Suprapubic skin (tissue), 4 donors: ENCODE measurements at regions not wholly inside any gene's neighbourhood (a gene's known extent, or its start where the extent isn't known, plus 50 kb on each side); places are given as distances from the start of the nearest gene placed in this dataset.

Experiments
- CTCF ChIP-seq, 2 donors: fragments of 200-600 bp in 1 of 2; fragments of 450-650 bp in 1 of 2; sonication (generic) in 1 of 2; IDR thresholded peaks; one replicate each; pipeline ENCODE4 v1.5.1; 2016 to 2019; ENCODE audit warnings: antibody characterized with exemption in 2 of 2, mild to moderate bottlenecking in 1 of 2, moderate library complexity in 1 of 2
- EP300 ChIP-seq: sonication (generic); formaldehyde crosslinking; IDR thresholded peaks from one replicate; pipeline ENCODE4 v1.6.1; 2017; ENCODE audit warnings: antibody characterized with exemption
- POLR2A ChIP-seq, 2 donors: fragments of 450-650 bp; IDR thresholded peaks; one replicate each; pipeline ENCODE4 v1.6.1; 2017; ENCODE audit warnings: antibody characterized with exemption in 2 of 2, mild to moderate bottlenecking in 2 of 2, moderate library complexity in 2 of 2
- POLR2AphosphoS5 ChIP-seq, 3 donors: sonication (generic); formaldehyde crosslinking; IDR thresholded peaks; one replicate each; pipeline ENCODE4 v1.6.1; 2017; ENCODE audit warnings: antibody characterized with exemption in 3 of 3

- TF ChIP-seq POLR2A (IDR thresholded peaks at IDR 0.05) (no peak), CTCF (IDR thresholded peaks at IDR 0.05) (no peak), EP300 (no peak), POLR2AphosphoS5 (IDR thresholded peaks at IDR 0.05) (no peak)
Observed at GRCh38 chr1:239031310-239031709, 355.1 kb upstream of the CHRM3 start.
